B cell (primary cell): ENCODE measurements at regions not wholly inside any gene's neighbourhood (a gene's known extent, or its start where the extent isn't known, plus 50 kb on each side); places are given as distances from the start of the nearest gene placed in this dataset.

Experiments used
- ATAC-seq: fragments of 200-7000 bp; cut with Tn5 transposase; one replicate; pipeline ENCODE4 v1.10.0; 2021; ENCODE audit warnings: low read depth, mild to moderate bottlenecking, moderate number of reproducible peaks, moderate library complexity
- CTCF ChIA-PET: fragments of 350-600 bp; sonication (Branson Sonifier 250); formaldehyde crosslinking; loops from one replicate; lab custom pipeline; 2021; ENCODE audit warnings: antibody characterized with exemption, inconsistent platforms; lab: Charles Lee
- POLR2A ChIA-PET: fragments of 350-600 bp; sonication (Branson Sonifier 250); formaldehyde crosslinking; loops from one replicate; lab custom pipeline; 2021; ENCODE audit warnings: antibody characterized with exemption; lab: Charles Lee
- DNase-seq: peaks from one replicate; pipeline ENCODE4 v3.0.0; 2013
- H2AFZ ChIP-seq: 2 replicates; pipeline ENCODE4 v1.6.1; 2012; ENCODE audit warnings: mild to moderate bottlenecking, low read depth, low read length; ENCODE audit not compliant: insufficient read depth, poor library complexity, severe bottlenecking
- H3K27ac ChIP-seq, 2 donors: 1 replicate in 1 of 2; 2 replicates in 1 of 2; pipeline ENCODE4 v1.5.1; 2012 to 2013; ENCODE audit warnings: low read length in 2 of 2, mild to moderate bottlenecking in 2 of 2, moderate library complexity in 1 of 2
- H3K27me3 ChIP-seq, 4 experiments: fragments of 200-600 bp in 1 of 4; sonication (generic) in 1 of 4; replicated peaks in 1 of 4; 1 replicate in 2 of 4; 2 replicates in 2 of 4; pipeline versions ENCODE4 v1.6.1 to v1.7.0; 2013 to 2016; ENCODE audit warnings: low read length in 3 of 4, mild to moderate bottlenecking in 2 of 4, mixed read lengths in 1 of 4, moderate library complexity in 1 of 4; ENCODE audit not compliant: insufficient read depth in 4 of 4, control insufficient read depth in 3 of 4; ENCODE audit errors: control extremely low read depth in 1 of 4
- H3K36me3 ChIP-seq, 2 experiments: replicated peaks in 1 of 2; 1 replicate in 1 of 2; 2 replicates in 1 of 2; pipeline versions ENCODE4 v1.6.1 to v1.7.1; 2013; ENCODE audit warnings: low read length in 1 of 2; ENCODE audit not compliant: insufficient read depth in 2 of 2, control insufficient read depth in 1 of 2; ENCODE audit errors: control extremely low read depth in 1 of 2, extremely low read depth in 1 of 2
- H3K4me1 ChIP-seq, 2 donors: fragments of 200-600 bp in 1 of 2; sonication (generic) in 1 of 2; 1 replicate in 1 of 2; 2 replicates in 1 of 2; pipeline versions ENCODE4 v1.5.1 to v1.6.1; 2013 to 2017; ENCODE audit warnings: low read length in 2 of 2; ENCODE audit not compliant: control insufficient read depth in 2 of 2, insufficient read depth in 2 of 2
- H3K4me2 ChIP-seq: replicated peaks from 2 replicates; pipeline ENCODE3; 2012; ENCODE audit warnings: mild to moderate bottlenecking, low read depth, low read length; ENCODE audit not compliant: poor library complexity, severe bottlenecking
- H3K4me3 ChIP-seq, 5 experiments: fragments of 200-600 bp in 1 of 5; sonication (generic) in 1 of 5; 1 replicate in 3 of 5; 2 replicates in 2 of 5; pipeline versions ENCODE4 v1.5.1 to v1.7.0; 2011 to 2016; ENCODE audit warnings: low read length in 4 of 5, mild to moderate bottlenecking in 4 of 5, low read depth in 2 of 5, control low read depth in 1 of 5, moderate library complexity in 1 of 5; ENCODE audit not compliant: insufficient read depth in 1 of 5; ENCODE audit errors: control extremely low read depth in 1 of 5, extremely low read depth in 1 of 5
- H3K79me2 ChIP-seq: fragments of 200-600 bp; sonication (generic); one replicate; pipeline ENCODE4 v1.6.0; 2016; ENCODE audit warnings: low read length; ENCODE audit not compliant: control insufficient read depth, insufficient read depth
- H3K9ac ChIP-seq: fragments of 200-600 bp; sonication (generic); 2 replicates; pipeline ENCODE4 v1.6.1; 2017; ENCODE audit warnings: mild to moderate bottlenecking, low read length, moderate library complexity
- H3K9me3 ChIP-seq, 3 donors: one replicate each; pipeline versions ENCODE4 v1.6.1 to v1.7.1; 2013; ENCODE audit warnings: low read length in 2 of 3; ENCODE audit not compliant: control insufficient read depth in 2 of 3, insufficient read depth in 1 of 3; ENCODE audit errors: control extremely low read depth in 1 of 3
- H4K20me1 ChIP-seq: 2 replicates; pipeline ENCODE4 v1.6.0; 2012; ENCODE audit warnings: mild to moderate bottlenecking, low read length; ENCODE audit not compliant: insufficient read depth, control insufficient read depth, poor library complexity, severe bottlenecking
- H3K27ac Mint-ChIP-seq: one replicate; pipeline ENCODE4 v1.8.0; 2021; ENCODE audit warnings: mixed read lengths
- H3K27me3 Mint-ChIP-seq: one replicate; pipeline ENCODE4 v1.8.0; 2021; ENCODE audit warnings: mixed read lengths
- H3K4me1 Mint-ChIP-seq: one replicate; pipeline ENCODE4 v1.8.0; 2021; ENCODE audit warnings: mixed read lengths
- H3K4me3 Mint-ChIP-seq: one replicate; pipeline ENCODE4 v1.8.0; 2021; ENCODE audit warnings: mixed read lengths
- H3K9me3 Mint-ChIP-seq: one replicate; pipeline ENCODE4 v1.8.0; 2022; ENCODE audit warnings: mixed read lengths; ENCODE audit not compliant: insufficient read depth
- CTCF ChIP-seq: fragments of 200-600 bp; IDR thresholded peaks from one replicate; pipeline ENCODE4 v1.8.0; 2022; ENCODE audit warnings: antibody characterized with exemption, mild to moderate bottlenecking
- EZH2 ChIP-seq: IDR thresholded peaks from 2 replicates; pipeline ENCODE4 v1.6.1; 2012; ENCODE audit warnings: borderline replicate concordance, low read depth, mild to moderate bottlenecking, moderate library complexity, low read length; ENCODE audit not compliant: insufficient read depth, poor library complexity, severe bottlenecking
- WGBS: methylation state at CpG from one replicate; pipeline ENCODE4 v1.1.5; 2013; ENCODE audit warnings: missing lambda C conversion rate; ENCODE audit not compliant: insufficient coverage; 5-methylcytosine and 5-hydroxymethylcytosine counted together
- intact Hi-C: fragments of 100-400 bp; cut with micrococcal nuclease; formaldehyde crosslinking; loops from one replicate; pipeline ENCODE4 v1.10.0; 2022

- Histone ChIP-seq H3K4me2 (no peak overlapping the region), H3K4me1 (no peaks in the 10 kb centered on the region), H3K79me2 (no peaks in the 10 kb centered on the region), H4K20me1 (no peaks in the 10 kb centered on the region), H3K27me3 (no peaks in the 10 kb centered on the region), H3K4me3 (no peak overlapping the region), H3K36me3 (no peaks in the 10 kb centered on the region), H2AFZ (no peak overlapping the region), H3K9ac (no peak overlapping the region), H3K9me3 (peaks cover 0 to 2% (median 0%) of the 10 kb centered on the region in 3 donors), H3K27ac (no peak overlapping the region)
- POLR2A ChIA-PET, result no interaction called here
- TF ChIP-seq CTCF, result no peak
- TF ChIP-seq EZH2, result no peak
- no peak overlapping the region for H3K4me3 Mint-ChIP-seq
- peaks cover 5% of the 10 kb centered on the region for H3K27me3 Mint-ChIP-seq
- H3K9me3 Mint-ChIP-seq, result peaks cover 9% of the 10 kb centered on the region
- H3K4me1 Mint-ChIP-seq, result no peaks in the 10 kb centered on the region
- CTCF ChIA-PET, result no interaction called here
- intact Hi-C loops, result no loop called here
- DNase-seq (no peak), ATAC-seq (no peak)
- no peak overlapping the region for H3K27ac Mint-ChIP-seq
- 82% methylated on average over 2 of the region's 5 CpGs for whole genome bisulfite sequencing
Observed at GRCh38 chr10:112875476-112876267, 74.4 kb upstream of the TCF7L2 start.

- ChIA-PET POLR2A (no interaction called here), CTCF (no interaction called here)
- no peak for DNase-seq
- H3K79me2 ChIP-seq, result no peaks in the 10 kb centered on the region
- ATAC-seq, result no peak
- no peaks in the 10 kb centered on the region for H3K4me1 ChIP-seq
- H3K9ac ChIP-seq, result no peak overlapping the region
- 94% methylated on average over 2 of the region's 5 CpGs for WGBS
- no peaks in the 10 kb centered on the region for H3K27me3 ChIP-seq
- H3K4me2 ChIP-seq, result no peak overlapping the region
- H3K4me3 ChIP-seq, result no peak overlapping the region
- Mint-ChIP-seq H3K9me3 (peaks cover 2% of the 10 kb centered on the region), H3K27ac (no peak overlapping the region), H3K27me3 (peaks cover 14% of the 10 kb centered on the region), H3K4me3 (no peak overlapping the region), H3K4me1 (no peaks in the 10 kb centered on the region)
- H3K9me3 ChIP-seq, result no peaks in the 10 kb centered on the region
- no peaks in the 10 kb centered on the region for H4K20me1 ChIP-seq
- no peak overlapping the region for H2AFZ ChIP-seq
- TF ChIP-seq CTCF, result no peak
- no peak for TF ChIP-seq EZH2
- intact Hi-C loops, result no loop called here
- H3K36me3 ChIP-seq, result no peaks in the 10 kb centered on the region
- no peak overlapping the region for H3K27ac ChIP-seq
Observed at GRCh38 chr10:112880633-112881530, 69.2 kb upstream of the TCF7L2 start.
